Ishikawa (cell line): ENCODE measurements at regions not wholly inside any gene's neighbourhood (a gene's known extent, or its start where the extent isn't known, plus 50 kb on each side); places are given as distances from the start of the nearest gene placed in this dataset.

Experiments
- CEBPB ChIP-seq: IDR thresholded peaks from 2 replicates; pipeline ENCODE4 v1.6.1; 2012
- CREB1 ChIP-seq: IDR thresholded peaks from 2 replicates; pipeline ENCODE4 v1.6.1; 2012; ENCODE audit warnings: low read depth
- EGR1 ChIP-seq: IDR thresholded peaks from 2 replicates; pipeline ENCODE4 v1.6.1; 2012
- EP300 ChIP-seq: IDR thresholded peaks from 2 replicates; pipeline ENCODE4 v1.6.1; 2012; ENCODE audit warnings: borderline replicate concordance
- FOXM1 ChIP-seq: IDR thresholded peaks from 2 replicates; pipeline ENCODE4 v1.6.1; 2012; ENCODE audit warnings: low read depth, borderline replicate concordance
- NFIC ChIP-seq: IDR thresholded peaks from 2 replicates; pipeline ENCODE4 v1.6.1; 2012
- RAD21 ChIP-seq: IDR thresholded peaks from 2 replicates; pipeline ENCODE4 v1.6.1; 2012; ENCODE audit warnings: low read depth
- TAF1 ChIP-seq: IDR thresholded peaks from 2 replicates; pipeline ENCODE4 v1.6.1; 2012; ENCODE audit warnings: low read depth, mild to moderate bottlenecking
- TCF12 ChIP-seq: IDR thresholded peaks from 2 replicates; pipeline ENCODE4 v1.6.1; 2012; ENCODE audit warnings: low read depth
- TEAD4 ChIP-seq: IDR thresholded peaks from 2 replicates; pipeline ENCODE4 v1.6.1; 2012
- YY1 ChIP-seq: IDR thresholded peaks from 2 replicates; pipeline ENCODE4 v1.6.1; 2012; ENCODE audit warnings: low read depth
- ZBTB7A ChIP-seq: IDR thresholded peaks from 2 replicates; pipeline ENCODE4 v1.6.1; 2012; ENCODE audit warnings: low read depth
- TF ChIP-seq, protein P1 (sequence below): IDR thresholded peaks from 2 replicates; pipeline ENCODE4 v1.6.1; 2012
- TF ChIP-seq, protein P2 (sequence below): IDR thresholded peaks from 2 replicates; pipeline ENCODE4 v1.6.1; 2012; ENCODE audit warnings: low read depth, mild to moderate bottlenecking
- TF ChIP-seq, protein P3 (sequence below): IDR thresholded peaks from 2 replicates; pipeline ENCODE4 v1.6.1; 2012

DNA sequence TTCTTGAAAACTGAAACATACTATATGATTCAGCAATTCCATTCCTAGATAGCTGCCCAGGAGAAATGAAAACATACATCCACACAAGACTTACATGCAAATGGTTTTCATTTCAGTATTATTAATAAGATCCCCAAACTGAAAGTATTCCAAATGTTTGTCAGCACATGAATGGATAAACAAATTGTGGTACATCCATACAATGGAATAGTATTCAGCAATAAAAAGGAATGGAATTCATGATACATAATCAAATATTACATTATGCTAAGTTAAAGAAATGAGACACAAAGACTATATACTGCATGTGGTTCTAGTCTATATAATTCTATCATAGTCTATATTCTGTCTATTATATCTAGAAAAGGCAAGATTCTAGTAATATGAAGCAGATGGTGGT is 152.4 kb upstream of the KIT start:
- no peak for TF ChIP-seq YY1
- TF ChIP-seq RAD21 = no peak
- no peak for TF ChIP-seq EP300
- no peak for TF ChIP-seq ZBTB7A
- TF ChIP-seq CEBPB = no peak
- no peak for TF ChIP-seq TEAD4
- TF ChIP-seq, protein P1, sequence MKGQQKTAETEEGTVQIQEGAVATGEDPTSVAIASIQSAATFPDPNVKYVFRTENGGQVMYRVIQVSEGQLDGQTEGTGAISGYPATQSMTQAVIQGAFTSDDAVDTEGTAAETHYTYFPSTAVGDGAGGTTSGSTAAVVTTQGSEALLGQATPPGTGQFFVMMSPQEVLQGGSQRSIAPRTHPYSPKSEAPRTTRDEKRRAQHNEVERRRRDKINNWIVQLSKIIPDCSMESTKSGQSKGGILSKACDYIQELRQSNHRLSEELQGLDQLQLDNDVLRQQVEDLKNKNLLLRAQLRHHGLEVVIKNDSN = no peak

DNA sequence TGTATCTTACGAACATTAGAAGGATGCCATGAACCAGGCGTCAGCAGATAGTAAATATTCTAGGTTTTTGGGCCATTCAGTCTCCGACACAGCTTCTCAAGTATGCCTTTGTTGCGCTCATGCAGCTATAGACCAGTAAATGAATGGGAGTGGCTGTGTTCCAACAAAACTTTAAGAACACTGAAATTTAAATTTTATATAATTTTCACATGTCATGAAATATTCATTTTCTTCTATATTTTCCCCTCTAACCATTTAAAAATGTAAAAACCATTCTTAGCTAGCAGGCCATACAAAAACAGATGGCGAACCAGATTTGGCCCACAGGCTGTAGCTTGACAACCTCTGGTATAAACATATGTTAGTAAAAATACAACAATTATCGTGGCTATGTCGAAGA is 151.8 kb upstream of the KIT start:
- no peak for TF ChIP-seq CREB1

DNA sequence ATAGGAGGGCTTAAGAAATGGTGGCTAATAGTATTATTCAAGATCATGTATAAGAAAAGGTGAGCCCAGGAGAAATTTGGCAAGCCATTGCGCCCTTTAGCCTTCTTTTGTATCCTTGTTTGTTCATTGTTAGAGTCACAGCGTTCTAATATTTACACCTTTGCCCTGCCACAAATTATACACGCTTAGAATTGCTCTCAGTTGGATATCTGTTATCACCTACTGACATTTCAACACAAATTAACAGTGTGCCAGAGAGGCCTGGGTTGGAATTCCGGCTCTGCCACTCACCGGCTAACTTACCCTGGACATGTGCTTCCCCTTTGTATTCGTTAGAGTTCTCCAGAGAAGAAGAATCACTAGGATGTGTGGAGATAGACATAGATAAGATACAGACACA is 148.7 kb upstream of the KIT start:
- no peak for TF ChIP-seq ZBTB7A
- TF ChIP-seq CEBPB = no peak
- TF ChIP-seq FOXM1 = no peak
- TF ChIP-seq, protein P2, sequence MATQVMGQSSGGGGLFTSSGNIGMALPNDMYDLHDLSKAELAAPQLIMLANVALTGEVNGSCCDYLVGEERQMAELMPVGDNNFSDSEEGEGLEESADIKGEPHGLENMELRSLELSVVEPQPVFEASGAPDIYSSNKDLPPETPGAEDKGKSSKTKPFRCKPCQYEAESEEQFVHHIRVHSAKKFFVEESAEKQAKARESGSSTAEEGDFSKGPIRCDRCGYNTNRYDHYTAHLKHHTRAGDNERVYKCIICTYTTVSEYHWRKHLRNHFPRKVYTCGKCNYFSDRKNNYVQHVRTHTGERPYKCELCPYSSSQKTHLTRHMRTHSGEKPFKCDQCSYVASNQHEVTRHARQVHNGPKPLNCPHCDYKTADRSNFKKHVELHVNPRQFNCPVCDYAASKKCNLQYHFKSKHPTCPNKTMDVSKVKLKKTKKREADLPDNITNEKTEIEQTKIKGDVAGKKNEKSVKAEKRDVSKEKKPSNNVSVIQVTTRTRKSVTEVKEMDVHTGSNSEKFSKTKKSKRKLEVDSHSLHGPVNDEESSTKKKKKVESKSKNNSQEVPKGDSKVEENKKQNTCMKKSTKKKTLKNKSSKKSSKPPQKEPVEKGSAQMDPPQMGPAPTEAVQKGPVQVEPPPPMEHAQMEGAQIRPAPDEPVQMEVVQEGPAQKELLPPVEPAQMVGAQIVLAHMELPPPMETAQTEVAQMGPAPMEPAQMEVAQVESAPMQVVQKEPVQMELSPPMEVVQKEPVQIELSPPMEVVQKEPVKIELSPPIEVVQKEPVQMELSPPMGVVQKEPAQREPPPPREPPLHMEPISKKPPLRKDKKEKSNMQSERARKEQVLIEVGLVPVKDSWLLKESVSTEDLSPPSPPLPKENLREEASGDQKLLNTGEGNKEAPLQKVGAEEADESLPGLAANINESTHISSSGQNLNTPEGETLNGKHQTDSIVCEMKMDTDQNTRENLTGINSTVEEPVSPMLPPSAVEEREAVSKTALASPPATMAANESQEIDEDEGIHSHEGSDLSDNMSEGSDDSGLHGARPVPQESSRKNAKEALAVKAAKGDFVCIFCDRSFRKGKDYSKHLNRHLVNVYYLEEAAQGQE = no peak
- no peak for TF ChIP-seq CREB1
- TF ChIP-seq, protein P3, sequence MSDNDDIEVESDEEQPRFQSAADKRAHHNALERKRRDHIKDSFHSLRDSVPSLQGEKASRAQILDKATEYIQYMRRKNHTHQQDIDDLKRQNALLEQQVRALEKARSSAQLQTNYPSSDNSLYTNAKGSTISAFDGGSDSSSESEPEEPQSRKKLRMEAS = no peak
- TF ChIP-seq TAF1 = no peak

DNA sequence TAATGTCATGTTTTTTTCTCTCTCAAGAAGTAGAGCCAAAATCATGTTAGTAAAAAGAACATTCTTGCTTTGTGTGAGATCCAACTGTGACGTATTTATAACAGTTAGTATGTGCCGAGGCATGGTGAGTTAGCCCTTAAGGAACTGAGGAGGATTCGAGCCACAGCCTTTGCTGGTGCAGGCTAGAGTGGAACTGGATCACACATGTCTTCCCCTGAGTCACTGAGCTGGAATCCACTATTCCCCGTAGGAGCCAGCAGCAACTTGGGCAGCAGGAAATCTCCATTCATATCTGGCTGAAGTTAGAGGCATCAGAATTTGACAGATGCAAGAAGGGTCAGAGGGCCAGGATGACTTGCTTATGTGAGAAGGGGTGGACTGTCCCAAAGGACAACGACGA is 144.6 kb upstream of the KIT start:
- TF ChIP-seq RAD21 = no peak
- no peak for TF ChIP-seq CEBPB
- TF ChIP-seq CREB1 = no peak
- TF ChIP-seq, protein P3 = no peak
- TF ChIP-seq EGR1 = no peak
- no peak for TF ChIP-seq TCF12
- no peak for TF ChIP-seq YY1

DNA sequence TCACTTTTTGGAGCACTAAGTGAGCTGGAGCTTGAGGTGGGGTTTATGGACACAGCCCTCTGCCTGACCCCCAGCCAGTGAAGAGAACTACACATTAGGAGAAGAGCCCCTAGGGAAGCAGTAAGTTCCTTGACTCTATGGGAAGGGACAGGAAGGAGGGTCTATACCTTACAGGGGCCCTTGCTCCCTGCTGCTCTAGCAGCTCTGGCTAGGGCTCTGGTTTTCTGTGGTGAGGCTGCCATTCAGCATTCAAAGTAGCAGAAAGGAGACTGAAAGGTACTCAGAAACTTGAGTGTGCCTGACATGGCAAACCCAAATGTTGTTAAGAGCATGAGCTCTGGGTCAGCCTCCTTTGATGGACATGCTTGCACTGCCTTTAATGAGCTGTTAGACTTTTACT is 144.0 kb upstream of the KIT start:
- TF ChIP-seq YY1 (no peak), TCF12 (no peak), EP300 (no peak), ZBTB7A (no peak), EGR1 (no peak), CEBPB (no peak), CREB1 (no peak), FOXM1 (no peak), TEAD4 (no peak), RAD21 (no peak), NFIC (no peak), TAF1 (no peak)
- TF ChIP-seq, protein P1 = no peak
- TF ChIP-seq, protein P3 = no peak
- TF ChIP-seq, protein P2 = no peak

DNA sequence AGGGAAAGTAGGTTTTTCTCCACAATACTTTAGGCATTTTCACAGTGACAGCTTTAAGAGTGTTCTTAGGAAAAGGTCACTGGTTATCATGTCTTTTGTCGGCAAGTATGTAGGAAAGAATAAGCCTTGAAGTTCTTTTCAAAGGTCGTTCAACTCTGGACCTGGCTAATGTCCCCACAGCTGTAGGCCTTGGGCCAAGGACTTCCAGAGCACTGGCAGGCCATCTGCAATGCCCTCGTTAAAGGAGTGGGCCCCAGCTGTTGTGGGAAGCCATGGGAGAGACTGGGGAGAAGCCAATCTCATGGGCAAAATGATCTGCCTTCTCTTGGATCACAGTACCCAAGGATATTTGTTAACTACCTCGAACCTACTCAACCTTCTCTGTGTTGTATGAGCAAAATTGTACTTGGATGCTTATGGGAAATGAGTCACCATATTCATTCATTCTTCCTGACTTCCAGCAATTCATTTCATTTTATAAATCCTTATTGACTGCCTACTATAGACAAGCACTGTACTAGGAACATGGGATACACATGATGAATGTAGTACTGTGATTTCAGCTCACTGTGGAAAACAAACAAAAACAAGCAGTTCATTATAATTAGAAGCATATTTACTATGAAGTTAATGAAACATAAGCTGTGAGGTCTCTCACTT is 141.1 kb upstream of the KIT start:
- no peak for TF ChIP-seq YY1
- TF ChIP-seq NFIC = no peak
- TF ChIP-seq ZBTB7A = no peak
- no peak for TF ChIP-seq TCF12
- no peak for TF ChIP-seq RAD21
- TF ChIP-seq, protein P1 = no peak
- TF ChIP-seq TAF1 = no peak
- TF ChIP-seq EP300 = no peak
- no peak for TF ChIP-seq CEBPB
- no peak for TF ChIP-seq CREB1
- TF ChIP-seq FOXM1 = no peak
